Neural crest cell (in vitro differentiated cells): ENCODE measurements at regions not wholly inside any gene's neighbourhood (a gene's known extent, or its start where the extent isn't known, plus 50 kb on each side); places are given as distances from the start of the nearest gene placed in this dataset.

Experiments
- DNase-seq: peaks from one replicate; pipeline ENCODE4 v3.0.0; 2021; ENCODE audit warnings: low read depth, mixed read lengths, low spot score
- H3K27ac Mint-ChIP-seq: one replicate; pipeline ENCODE4 v1.8.0; 2021; ENCODE audit warnings: mild to moderate bottlenecking, mixed read lengths; ENCODE audit not compliant: unreplicated experiment
- H3K27me3 Mint-ChIP-seq: 2 replicates; pipeline ENCODE4 v1.8.0; 2021; ENCODE audit warnings: low read depth, mild to moderate bottlenecking, mixed read lengths
- H3K36me3 Mint-ChIP-seq: 2 replicates; pipeline ENCODE4 v1.8.0; 2021; ENCODE audit warnings: low read depth, mild to moderate bottlenecking, mixed read lengths
- H3K4me1 Mint-ChIP-seq: 2 replicates; pipeline ENCODE4 v1.8.0; 2021; ENCODE audit warnings: mixed read lengths
- H3K4me3 Mint-ChIP-seq: one replicate; pipeline ENCODE4 v1.8.0; 2021; ENCODE audit warnings: mild to moderate bottlenecking, mixed read lengths
- H3K9me3 Mint-ChIP-seq: 2 replicates; pipeline ENCODE4 v1.8.0; 2021; ENCODE audit warnings: mixed read lengths
- TF ChIP-seq, protein P1 (sequence below): fragments of 200-600 bp; sonication (generic); conservative IDR thresholded peaks from 2 replicates; pipeline ENCODE4 v1.5.0; 2021; ENCODE audit warnings: antibody characterized with exemption, mild to moderate bottlenecking

DNA sequence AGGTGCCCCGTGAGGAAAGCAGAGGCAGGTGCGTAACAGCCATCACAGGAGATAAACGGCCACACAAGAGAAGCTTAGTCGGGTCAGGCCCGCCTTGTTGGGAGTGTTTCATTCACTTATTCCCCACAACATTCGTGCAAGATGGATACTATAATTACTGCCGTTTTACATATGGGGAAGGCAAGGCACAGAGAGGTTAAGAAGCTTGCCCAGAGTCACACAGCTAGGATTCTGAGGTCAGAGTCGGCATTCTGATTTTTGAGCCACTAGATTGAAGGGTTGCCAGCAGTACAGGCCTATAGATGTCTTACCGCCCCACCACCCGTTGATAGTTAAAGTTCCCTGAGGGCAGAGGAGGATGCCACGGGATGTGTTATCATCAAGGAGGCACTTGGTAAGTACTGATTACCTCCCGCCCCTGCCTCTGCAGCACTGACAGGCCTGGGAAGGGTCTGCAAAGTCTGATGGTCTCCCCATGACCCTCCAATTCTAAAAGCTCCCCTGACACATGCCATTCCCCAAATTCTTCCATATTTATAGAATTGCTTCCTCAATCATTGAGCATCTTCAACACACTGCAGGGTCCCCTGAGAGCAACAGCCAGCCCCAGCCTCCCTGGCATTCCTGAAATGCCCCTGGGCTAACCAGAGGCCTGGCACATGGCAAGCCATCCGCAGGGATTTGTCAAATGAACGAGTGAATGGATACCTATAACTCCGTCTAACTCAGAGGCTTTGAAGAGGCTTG is 74.7 kb upstream of the CLDN14 start:
- Mint-ChIP-seq H3K36me3 (no peaks in the 10 kb centered on the region), H3K9me3 (no peaks in the 10 kb centered on the region), H3K27ac (no peak overlapping the region), H3K4me3 (no peak overlapping the region), H3K4me1 (peaks cover 4% of the 10 kb centered on the region), H3K27me3 (no peaks in the 10 kb centered on the region)
- TF ChIP-seq, protein P1, sequence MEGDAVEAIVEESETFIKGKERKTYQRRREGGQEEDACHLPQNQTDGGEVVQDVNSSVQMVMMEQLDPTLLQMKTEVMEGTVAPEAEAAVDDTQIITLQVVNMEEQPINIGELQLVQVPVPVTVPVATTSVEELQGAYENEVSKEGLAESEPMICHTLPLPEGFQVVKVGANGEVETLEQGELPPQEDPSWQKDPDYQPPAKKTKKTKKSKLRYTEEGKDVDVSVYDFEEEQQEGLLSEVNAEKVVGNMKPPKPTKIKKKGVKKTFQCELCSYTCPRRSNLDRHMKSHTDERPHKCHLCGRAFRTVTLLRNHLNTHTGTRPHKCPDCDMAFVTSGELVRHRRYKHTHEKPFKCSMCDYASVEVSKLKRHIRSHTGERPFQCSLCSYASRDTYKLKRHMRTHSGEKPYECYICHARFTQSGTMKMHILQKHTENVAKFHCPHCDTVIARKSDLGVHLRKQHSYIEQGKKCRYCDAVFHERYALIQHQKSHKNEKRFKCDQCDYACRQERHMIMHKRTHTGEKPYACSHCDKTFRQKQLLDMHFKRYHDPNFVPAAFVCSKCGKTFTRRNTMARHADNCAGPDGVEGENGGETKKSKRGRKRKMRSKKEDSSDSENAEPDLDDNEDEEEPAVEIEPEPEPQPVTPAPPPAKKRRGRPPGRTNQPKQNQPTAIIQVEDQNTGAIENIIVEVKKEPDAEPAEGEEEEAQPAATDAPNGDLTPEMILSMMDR = no peak
- no peak for DNase-seq

DNA sequence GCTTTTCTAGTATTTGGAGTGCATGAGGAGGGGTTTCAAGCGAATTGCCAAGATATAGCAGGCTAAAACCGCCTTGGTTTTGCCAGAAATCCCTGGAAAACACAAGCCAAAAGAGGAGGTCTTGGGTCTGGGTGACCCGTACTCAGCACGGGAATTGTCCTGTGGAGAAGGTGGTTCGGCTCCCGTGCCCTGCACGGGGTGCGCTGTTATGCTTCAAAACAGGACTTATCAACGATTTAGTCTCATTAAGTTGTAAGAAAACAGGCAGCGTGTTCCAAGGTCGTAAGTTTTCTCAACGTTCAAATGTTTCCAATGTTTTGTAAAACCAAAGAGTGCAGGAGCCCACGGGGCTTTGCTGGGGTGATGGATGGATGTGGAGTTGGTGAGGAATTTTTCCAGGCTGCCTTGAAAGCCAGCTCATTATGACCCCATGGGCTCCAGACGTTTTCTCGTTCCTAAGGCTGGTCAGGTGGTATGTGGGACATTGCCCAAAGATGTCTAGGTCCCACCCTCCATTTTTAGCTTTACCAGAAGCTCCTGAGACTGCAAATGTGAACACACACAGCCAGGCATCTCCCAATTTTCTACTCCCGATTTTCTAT is 75.4 kb upstream of the CLDN14 start:
- no peaks in the 10 kb centered on the region for H3K9me3 Mint-ChIP-seq
- no peaks in the 10 kb centered on the region for H3K4me1 Mint-ChIP-seq
- no peak overlapping the region for H3K4me3 Mint-ChIP-seq
- no peak for DNase-seq
- H3K27me3 Mint-ChIP-seq = no peaks in the 10 kb centered on the region
- no peaks in the 10 kb centered on the region for H3K36me3 Mint-ChIP-seq
- no peak overlapping the region for H3K27ac Mint-ChIP-seq
- TF ChIP-seq, protein P1 = no peak

DNA sequence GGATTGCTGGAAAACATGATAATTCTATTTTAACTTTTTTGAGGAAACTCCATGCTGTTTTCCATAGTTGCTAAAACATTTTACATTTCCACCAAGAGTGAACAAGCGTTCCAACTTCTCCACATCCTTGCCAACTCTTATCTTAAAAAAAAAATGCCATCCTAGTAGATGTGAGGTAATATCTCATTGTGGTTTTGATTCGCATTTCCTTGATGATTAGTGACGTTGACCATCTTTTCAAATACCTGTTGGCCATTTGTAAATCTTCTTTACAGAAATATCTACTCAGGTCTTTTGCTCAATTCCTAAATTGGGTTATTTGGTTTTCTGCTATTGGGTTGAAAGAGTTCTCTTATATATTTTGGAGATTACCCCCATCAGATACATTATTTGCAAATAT is 77.4 kb upstream of the CLDN14 start:
- no peaks in the 10 kb centered on the region for H3K9me3 Mint-ChIP-seq
- DNase-seq = no peak
- H3K4me1 Mint-ChIP-seq = no peaks in the 10 kb centered on the region
- TF ChIP-seq, protein P1 = no peak
- peaks cover 4% of the 10 kb centered on the region for H3K27me3 Mint-ChIP-seq
- H3K36me3 Mint-ChIP-seq = no peaks in the 10 kb centered on the region
- no peak overlapping the region for H3K27ac Mint-ChIP-seq
- no peak overlapping the region for H3K4me3 Mint-ChIP-seq

DNA sequence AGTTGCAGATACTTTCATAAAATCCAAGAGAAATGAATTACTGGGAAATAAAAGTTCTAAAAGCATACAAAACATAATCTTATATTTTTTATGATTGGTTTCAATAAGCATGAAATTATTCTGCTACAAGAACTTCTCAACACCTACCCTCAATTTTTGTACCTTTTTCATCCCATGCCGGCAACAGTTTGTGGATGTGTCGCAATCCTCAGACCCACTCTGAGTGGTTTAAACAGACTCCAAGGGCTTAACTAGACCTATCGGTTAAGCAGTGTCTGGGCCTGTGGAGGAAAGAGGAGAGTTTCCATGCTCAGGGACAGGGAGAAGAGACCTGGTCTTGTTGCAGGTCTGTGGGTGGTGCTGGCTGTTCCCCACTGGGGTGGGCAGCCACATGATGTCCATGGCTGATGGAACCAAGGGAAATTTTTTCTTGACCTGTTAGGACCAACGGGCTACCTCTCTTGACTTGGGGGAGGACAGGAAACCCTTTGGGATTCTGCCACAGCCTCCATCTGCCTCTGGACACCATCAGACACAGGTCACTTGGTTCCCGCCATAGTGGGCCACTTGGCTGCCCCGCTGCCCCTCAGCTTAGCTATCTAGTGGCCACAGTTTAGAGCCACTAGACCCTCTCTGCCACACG is 81.1 kb upstream of the CLDN14 start:
- Mint-ChIP-seq H3K4me3 (no peak overlapping the region), H3K4me1 (no peaks in the 10 kb centered on the region), H3K27me3 (peaks cover 14% of the 10 kb centered on the region), H3K9me3 (no peaks in the 10 kb centered on the region), H3K27ac (no peak overlapping the region), H3K36me3 (no peaks in the 10 kb centered on the region)
- DNase-seq = no peak
- TF ChIP-seq, protein P1 = no peak

DNA sequence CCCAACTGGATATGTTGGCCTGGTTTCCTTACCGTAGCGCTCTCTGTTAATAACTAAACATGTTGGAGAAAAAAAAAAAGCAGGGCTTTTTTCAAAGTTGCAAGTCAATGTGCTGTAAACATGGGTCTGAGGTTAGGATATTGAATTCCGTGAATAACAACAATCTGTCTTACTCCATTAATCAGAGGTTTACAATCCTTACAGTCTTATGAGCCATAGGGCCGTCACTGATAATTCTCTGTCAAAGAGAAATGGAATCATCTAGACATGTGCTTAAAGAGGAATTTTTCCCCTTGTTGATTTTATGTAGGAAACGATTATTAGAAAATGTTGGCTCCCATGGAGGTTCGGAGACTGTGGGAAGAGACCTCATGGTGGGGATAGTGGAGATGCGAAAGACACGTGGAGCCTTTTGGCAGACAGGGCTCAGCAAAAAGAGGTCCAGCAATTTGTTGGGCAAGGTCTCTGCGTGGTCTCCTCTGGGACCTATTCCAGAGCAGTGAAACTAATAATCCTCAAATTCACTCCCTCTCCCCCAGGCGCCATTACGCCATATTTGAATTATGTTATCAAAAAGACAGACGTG is 83.5 kb upstream of the CLDN14 start:
- TF ChIP-seq, protein P1 = no peak
- Mint-ChIP-seq H3K4me3 (no peak overlapping the region), H3K9me3 (no peaks in the 10 kb centered on the region), H3K27me3 (peaks cover 20% of the 10 kb centered on the region), H3K4me1 (no peaks in the 10 kb centered on the region), H3K36me3 (no peaks in the 10 kb centered on the region), H3K27ac (no peak overlapping the region)
- no peak for DNase-seq
